AG04450 (cell line): ENCODE measurements at regions not wholly inside any gene's neighbourhood (a gene's known extent, or its start where the extent isn't known, plus 50 kb on each side); places are given as distances from the start of the nearest gene placed in this dataset.

Experiments used
- CTCF ChIA-PET: fragments of 300-600, 350-600 bp; formaldehyde crosslinking; extraction: SDS; loops from one replicate; lab custom pipeline; 2022; ENCODE audit warnings: antibody characterized with exemption, inconsistent platforms; lab: Charles Lee
- POLR2A ChIA-PET: fragments of 350-600 bp; formaldehyde crosslinking; extraction: SDS; loops from one replicate; lab custom pipeline; 2021; ENCODE audit warnings: antibody characterized with exemption, inconsistent platforms; lab: Yijun Ruan, JAX
- DNase-seq: peaks from one replicate; pipeline ENCODE4 v3.0.0-alpha.2; 2011; ENCODE audit warnings: low read depth, low spot score
- H3K27ac ChIP-seq: one replicate; pipeline ENCODE4 v1.5.1; 2012; ENCODE audit warnings: low read depth, low read length, control low read depth
- H3K27me3 ChIP-seq: one replicate; pipeline ENCODE4 v1.6.0; 2012; ENCODE audit warnings: low read length; ENCODE audit not compliant: control insufficient read depth, insufficient read depth
- H3K4me3 ChIP-seq: 2 replicates; pipeline ENCODE4 v1.5.1; 2011; ENCODE audit warnings: mild to moderate bottlenecking, low read depth, low read length, control low read depth
- H3K9me3 ChIP-seq: 2 replicates; pipeline ENCODE4 v1.5.1; 2012; ENCODE audit warnings: low read length; ENCODE audit not compliant: control insufficient read depth, insufficient read depth
- TF ChIP-seq, protein P1 (sequence below): IDR thresholded peaks from 2 replicates; pipeline ENCODE4 v1.5.1; 2011; ENCODE audit warnings: low read depth, low read length, control low read depth, inconsistent platforms

DNA sequence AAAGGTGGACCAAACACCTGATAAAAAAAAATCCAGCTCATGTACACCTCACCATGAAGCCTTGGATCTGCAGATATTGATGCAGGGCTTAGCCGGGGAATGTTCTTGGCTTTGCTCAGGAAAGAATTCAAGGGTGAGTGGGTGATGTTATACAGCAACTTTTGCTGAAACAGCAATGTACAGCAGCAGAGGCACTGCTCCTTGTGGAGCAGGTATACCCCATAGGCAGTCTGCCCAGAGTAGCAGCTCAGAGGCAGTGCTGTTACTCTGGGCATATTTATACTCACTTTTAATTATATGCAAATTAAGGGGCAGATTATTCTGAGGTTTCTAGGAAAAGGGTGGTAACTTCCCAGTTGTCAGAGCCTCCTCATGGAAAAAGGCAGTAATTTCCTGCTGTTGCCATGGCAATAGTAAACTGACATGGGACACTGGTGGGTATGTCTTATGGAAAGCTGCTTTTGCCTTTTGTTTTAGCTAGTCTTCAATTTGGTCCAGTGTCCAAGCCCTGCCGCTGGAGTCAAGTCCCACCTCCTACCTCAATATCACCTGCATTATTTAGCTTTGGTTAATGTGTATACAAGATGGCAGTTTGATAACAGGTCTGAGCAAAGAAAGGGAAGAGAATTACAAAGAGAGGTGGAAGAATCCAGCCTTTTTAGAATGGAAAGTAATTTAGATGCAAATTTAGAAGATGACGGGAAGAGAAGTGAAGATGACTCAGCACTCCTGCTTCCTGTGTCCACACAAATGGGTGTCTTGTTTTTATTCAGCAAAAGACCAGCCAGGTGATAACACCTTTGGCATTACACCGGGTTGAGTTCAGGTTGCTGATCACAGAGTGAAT lies 110.1 kb upstream of the JAG1 start:
- H3K4me3 ChIP-seq: no peak overlapping the region
- POLR2A ChIA-PET: no interaction called here
- peaks cover 6% of the 10 kb centered on the region for H3K27me3 ChIP-seq
- no peak for DNase-seq
- H3K9me3 ChIP-seq: no peaks in the 10 kb centered on the region
- no peak overlapping the region for H3K27ac ChIP-seq
- CTCF ChIA-PET: interaction anchor here (0.6 kb wide), 1 partner anchor 484 kb away, joined by 5 read pairs; no protein-coding TSS in a partner anchor
- TF ChIP-seq, protein P1, sequence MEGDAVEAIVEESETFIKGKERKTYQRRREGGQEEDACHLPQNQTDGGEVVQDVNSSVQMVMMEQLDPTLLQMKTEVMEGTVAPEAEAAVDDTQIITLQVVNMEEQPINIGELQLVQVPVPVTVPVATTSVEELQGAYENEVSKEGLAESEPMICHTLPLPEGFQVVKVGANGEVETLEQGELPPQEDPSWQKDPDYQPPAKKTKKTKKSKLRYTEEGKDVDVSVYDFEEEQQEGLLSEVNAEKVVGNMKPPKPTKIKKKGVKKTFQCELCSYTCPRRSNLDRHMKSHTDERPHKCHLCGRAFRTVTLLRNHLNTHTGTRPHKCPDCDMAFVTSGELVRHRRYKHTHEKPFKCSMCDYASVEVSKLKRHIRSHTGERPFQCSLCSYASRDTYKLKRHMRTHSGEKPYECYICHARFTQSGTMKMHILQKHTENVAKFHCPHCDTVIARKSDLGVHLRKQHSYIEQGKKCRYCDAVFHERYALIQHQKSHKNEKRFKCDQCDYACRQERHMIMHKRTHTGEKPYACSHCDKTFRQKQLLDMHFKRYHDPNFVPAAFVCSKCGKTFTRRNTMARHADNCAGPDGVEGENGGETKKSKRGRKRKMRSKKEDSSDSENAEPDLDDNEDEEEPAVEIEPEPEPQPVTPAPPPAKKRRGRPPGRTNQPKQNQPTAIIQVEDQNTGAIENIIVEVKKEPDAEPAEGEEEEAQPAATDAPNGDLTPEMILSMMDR: no peak

DNA sequence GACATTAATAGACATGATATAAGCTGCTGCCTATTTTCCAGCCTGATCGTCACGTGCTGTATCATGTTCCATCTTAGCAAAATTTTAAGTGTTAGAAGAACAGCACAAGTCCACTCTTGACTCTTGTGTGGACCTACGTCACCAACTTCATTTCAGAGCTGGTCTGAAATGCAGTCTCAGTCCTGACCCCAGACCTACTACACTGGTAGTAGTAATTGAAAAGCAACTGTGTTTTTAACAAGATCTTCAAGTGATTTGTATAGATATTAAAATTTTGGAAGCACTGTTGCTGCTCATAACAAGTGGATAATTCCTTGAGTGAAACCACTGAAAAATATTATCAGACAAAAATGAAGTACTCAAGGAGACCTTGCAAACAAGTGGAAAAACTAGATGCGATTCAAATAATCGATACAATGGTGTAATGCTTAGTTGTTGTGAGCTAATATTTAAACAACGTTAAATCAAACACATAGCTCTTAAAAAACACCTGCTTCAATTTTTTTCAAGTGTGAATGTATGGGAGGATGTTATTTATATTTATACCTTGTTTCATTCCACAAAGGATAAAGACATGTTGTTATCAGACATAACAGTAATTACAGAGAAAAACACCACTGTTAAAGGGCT lies 110.9 kb upstream of the JAG1 start:
- Histone ChIP-seq H3K4me3 (no peak overlapping the region), H3K27me3 (peaks cover 6% of the 10 kb centered on the region), H3K27ac (no peak overlapping the region), H3K9me3 (no peaks in the 10 kb centered on the region)
- POLR2A ChIA-PET: no interaction called here
- DNase-seq: no peak
- CTCF ChIA-PET: no interaction called here
- TF ChIP-seq, protein P1: no peak

DNA sequence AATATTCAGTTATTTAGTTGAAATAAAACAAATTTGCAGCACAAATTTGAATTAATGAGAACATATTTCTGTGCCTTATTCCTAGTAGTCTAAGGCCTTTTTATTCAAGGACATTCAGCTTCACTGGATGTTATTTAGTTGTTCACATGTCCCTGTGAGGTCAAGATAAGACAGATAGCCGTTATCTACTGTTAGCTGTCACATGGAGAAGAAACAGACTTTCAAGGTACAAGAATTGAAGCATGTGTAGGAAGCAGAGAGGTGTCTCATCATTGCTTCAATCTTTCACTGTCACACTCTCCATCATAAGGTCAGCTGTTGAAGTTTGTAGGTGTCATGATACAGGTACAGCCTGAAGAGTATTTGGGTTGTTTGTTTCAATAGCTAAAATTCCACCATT lies 112.9 kb upstream of the JAG1 start:
- no peaks in the 10 kb centered on the region for H3K9me3 ChIP-seq
- no peak for DNase-seq
- peaks cover 6% of the 10 kb centered on the region for H3K27me3 ChIP-seq
- ChIA-PET CTCF (no interaction called here), POLR2A (no interaction called here)
- H3K4me3 ChIP-seq: no peak overlapping the region
- TF ChIP-seq, protein P1: no peak
- H3K27ac ChIP-seq: no peak overlapping the region

DNA sequence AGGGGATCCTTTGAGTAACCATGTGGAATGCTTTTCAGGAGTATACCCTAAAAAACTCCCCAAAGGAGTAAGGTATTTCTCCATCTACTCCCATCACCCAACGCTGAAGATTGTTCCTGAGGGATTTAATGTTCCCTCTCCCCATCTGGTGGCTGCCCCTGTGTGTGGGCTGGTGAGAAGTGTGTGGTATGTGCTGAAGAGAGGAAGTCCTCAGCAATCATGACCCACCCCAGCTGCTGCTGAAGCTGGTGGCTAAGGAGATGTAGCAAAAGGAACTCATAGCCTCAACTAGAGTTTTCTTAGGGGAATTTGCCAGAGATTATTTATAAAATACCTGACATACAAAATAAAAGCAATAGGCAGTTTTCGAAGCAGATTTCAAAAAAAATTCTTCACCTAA lies 114.3 kb upstream of the JAG1 start:
- Histone ChIP-seq H3K27me3 (no peaks in the 10 kb centered on the region), H3K27ac (no peak overlapping the region), H3K4me3 (no peak overlapping the region), H3K9me3 (no peaks in the 10 kb centered on the region)
- no peak for DNase-seq
- TF ChIP-seq, protein P1: no peak
- POLR2A ChIA-PET: no interaction called here
- CTCF ChIA-PET: no interaction called here

DNA sequence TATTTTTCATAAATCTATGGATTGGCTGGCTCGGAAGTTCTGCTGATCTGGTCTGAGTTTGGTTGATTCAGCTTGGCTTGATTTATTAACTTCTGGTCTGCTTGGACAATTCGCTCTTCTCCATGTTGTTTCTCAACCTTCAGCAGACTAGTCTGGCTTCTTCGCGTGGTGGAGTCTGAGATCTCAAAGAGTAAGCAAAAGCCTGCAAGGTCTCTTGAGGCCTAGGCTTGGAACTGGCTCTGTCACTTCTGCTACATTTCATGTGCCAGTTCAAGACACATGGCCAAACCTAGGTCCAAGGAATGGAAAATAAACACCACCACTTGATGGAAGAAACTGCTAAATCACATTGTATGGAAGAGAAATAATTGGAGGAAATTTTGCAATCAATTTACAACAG lies 115.1 kb upstream of the JAG1 start:
- POLR2A ChIA-PET: no interaction called here
- H3K27ac ChIP-seq: no peak overlapping the region
- H3K4me3 ChIP-seq: no peak overlapping the region
- TF ChIP-seq, protein P1: no peak
- H3K27me3 ChIP-seq: no peaks in the 10 kb centered on the region
- no peaks in the 10 kb centered on the region; the same call in 1 of the 2 replicates for H3K9me3 ChIP-seq
- DNase-seq: no peak
- CTCF ChIA-PET: no interaction called here
